Omental fat pad (tissue), 3 donors: ENCODE measurements at regions not wholly inside any gene's neighbourhood (a gene's known extent, or its start where the extent isn't known, plus 50 kb on each side); places are given as distances from the start of the nearest gene placed in this dataset.

Source experiments
- ATAC-seq: fragments of 150-250 bp; one replicate; pipeline ENCODE4 v1.9.1; 2016; ENCODE audit warnings: mild to moderate bottlenecking, moderate library complexity; ENCODE audit not compliant: low FRiP score
- DNase-seq: peaks from one replicate; pipeline ENCODE4 v3.0.0-alpha.2; 2019; ENCODE audit warnings: low spot score
- TF ChIP-seq, protein P1 (sequence below), 3 donors: fragments of 450-650 bp; IDR thresholded peaks; one replicate each; pipeline ENCODE4 v1.5.1; 2016 to 2017; ENCODE audit warnings: antibody characterized with exemption in 3 of 3, mild to moderate bottlenecking in 3 of 3, moderate library complexity in 2 of 3

GRCh38 chr1:199073166-199073565 lies 434.3 kb downstream of the PTPRC start:
- ATAC-seq (no peak), DNase-seq (no peak)
- TF ChIP-seq, protein P1, sequence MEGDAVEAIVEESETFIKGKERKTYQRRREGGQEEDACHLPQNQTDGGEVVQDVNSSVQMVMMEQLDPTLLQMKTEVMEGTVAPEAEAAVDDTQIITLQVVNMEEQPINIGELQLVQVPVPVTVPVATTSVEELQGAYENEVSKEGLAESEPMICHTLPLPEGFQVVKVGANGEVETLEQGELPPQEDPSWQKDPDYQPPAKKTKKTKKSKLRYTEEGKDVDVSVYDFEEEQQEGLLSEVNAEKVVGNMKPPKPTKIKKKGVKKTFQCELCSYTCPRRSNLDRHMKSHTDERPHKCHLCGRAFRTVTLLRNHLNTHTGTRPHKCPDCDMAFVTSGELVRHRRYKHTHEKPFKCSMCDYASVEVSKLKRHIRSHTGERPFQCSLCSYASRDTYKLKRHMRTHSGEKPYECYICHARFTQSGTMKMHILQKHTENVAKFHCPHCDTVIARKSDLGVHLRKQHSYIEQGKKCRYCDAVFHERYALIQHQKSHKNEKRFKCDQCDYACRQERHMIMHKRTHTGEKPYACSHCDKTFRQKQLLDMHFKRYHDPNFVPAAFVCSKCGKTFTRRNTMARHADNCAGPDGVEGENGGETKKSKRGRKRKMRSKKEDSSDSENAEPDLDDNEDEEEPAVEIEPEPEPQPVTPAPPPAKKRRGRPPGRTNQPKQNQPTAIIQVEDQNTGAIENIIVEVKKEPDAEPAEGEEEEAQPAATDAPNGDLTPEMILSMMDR (IDR thresholded peaks at IDR 0.05), result no peak

DNA sequence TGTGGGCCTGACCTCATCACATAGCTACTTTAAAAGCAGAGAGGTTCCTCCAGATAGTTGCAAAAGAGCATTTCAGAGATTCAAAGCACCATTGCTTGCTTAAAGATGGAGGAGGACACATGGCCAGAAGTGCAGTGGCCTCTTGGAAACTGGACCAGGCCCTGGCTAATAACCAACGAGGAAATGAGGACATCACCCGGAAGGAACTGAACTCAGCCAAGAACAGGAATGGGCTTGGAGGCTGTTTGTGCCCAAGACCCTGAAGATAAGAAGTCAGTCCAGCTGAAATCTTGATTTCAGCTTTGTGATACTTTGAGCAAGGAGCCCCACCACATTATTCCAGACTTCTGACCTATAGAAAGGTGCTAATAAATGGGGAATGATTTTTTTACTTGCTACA lies 437.0 kb downstream of the PTPRC start:
- ATAC-seq, result no peak
- no peak for DNase-seq
- TF ChIP-seq, protein P1 (IDR thresholded peaks at IDR 0.05), result no peak

GRCh38 chr1:199079994-199080393 lies 441.2 kb downstream of the PTPRC start:
- ATAC-seq, result no peak
- no peak for DNase-seq
- TF ChIP-seq, protein P1 (IDR thresholded peaks at IDR 0.05), result no peak

GRCh38 chr1:199081739-199082138 lies 442.9 kb downstream of the PTPRC start:
- TF ChIP-seq, protein P1 (IDR thresholded peaks at IDR 0.05), result no peak
- no peak for ATAC-seq
- DNase-seq, result no peak

DNA sequence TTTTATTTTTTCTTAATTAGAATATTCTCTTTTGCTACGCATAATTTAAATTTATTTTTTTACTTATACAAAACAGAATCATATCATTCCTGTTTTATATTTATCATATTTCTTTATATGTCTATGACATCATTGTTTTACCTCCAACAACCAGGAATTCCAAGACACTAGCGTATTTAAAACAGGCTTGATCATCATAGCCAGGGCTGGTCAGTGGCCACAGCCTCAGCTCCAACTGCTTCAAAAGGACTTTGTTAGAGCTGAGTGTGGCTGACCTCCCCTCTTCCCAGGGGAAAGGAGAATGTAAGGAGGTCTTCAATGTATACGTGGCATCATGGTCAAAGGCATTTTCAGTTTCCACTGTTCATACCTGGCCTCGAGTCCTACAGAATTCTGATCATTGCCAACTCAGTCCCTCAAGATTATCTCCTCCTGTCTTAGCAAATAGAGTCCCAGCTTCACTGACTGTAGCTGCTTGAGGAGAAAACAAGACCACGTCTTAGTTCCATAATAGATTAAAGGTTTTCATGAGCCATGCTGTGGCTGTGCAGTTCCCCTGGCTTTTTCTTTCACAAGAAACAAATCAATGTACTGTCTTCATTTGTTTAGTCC lies 444.0 kb downstream of the PTPRC start:
- ATAC-seq, result no peak
- no peak for DNase-seq
- TF ChIP-seq, protein P1 (IDR thresholded peaks at IDR 0.05), result no peak

DNA sequence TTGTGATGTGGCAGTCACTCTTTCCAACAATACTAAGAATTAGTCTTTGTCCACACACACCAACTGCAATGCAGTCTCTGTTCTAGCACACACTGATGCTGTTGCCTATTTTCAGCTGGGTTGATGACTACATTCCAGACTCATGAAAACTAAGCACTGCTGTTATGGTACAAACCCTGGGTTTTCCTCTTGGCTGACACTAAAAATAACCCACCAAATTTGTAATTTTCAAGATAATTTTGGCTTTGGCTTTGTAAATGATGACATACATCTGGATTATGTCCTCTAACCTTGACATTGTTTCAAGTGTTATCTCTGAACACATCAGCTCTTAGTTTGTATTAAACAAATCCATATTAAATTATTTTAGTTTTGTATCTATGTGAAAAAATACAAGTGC lies 444.8 kb downstream of the PTPRC start:
- TF ChIP-seq, protein P1 (IDR thresholded peaks at IDR 0.05), result no peak
- DNase-seq (no peak), ATAC-seq (no peak)

DNA sequence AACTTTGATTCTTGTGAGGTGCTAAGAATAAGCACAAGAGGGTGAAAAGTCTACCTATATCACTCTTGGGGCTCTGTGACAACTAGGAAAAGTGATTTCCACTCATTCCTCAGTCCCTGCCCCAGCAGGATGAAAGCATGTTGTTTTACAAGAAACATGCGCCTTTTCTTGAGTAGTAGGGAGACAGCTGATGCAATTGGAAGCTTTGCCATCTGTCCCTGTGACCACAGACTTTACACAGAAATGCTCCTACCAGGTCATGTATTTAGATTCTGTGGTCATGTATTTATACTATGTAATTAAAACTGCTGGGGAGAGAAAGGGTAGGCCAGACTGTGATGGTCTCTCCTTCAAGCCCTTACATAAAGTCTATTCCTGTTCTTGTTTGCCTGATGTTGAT lies 445.5 kb downstream of the PTPRC start:
- DNase-seq (no peak), ATAC-seq (no peak)
- TF ChIP-seq, protein P1 (IDR thresholded peaks at IDR 0.05), result no peak
